CD1c-positive myeloid dendritic cell (primary cell): ENCODE measurements at regions not wholly inside any gene's neighbourhood (a gene's known extent, or its start where the extent isn't known, plus 50 kb on each side); places are given as distances from the start of the nearest gene placed in this dataset.
A peak's percentile ranks its signal among the peaks of the same experiment; 100 is the strongest.
"Not testable (repeated sequence)": the region's sequence is repeated elsewhere in the genome, so short reads cannot be mapped to it uniquely, and the experiment has no call there.

Experiments
- DNase-seq: peaks from one replicate; pipeline ENCODE4 v3.0.0-alpha.2; 2016; ENCODE audit errors: extremely low spot score

DNA sequence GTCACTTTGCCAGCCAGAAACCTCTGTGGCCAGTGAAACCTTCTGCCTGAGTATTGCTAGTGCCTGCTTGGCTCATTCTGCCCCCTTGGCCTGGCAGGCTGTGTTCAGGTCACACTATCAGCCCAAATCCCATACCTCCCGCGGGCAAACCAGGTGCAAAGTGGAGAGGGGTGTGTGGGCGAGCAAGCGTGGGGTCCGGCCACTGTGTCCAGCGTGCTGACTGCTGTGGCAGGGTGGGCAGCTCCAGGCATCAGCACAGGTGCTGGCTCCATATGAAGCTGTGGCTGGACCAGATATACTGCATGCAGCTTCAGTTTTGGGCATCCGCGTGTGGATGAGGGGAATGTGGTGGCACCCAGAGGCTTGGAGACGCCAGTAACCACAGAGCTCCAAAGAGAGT is 576.5 kb upstream of the EDIL3 start:
- DNase-seq = no peak

DNA sequence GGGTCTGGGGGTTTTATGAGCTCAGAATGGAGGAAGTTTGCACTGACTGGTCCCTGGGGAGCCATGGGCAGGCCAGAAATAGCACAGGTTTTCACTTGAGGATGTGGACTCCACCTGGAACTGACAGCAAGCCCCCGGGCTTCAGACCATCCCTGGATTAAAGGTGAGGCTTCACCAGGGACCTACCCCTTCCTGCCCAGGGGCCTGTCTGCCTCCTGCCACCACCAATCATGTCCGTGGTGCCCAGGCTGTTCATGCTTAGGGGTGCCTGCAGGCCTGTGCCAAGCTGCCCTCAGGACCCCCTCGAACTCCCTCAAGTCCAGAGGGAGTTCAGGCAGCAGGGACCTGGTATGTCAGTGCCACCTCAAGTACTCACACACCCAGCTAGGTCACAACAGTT is 577.2 kb upstream of the EDIL3 start:
- no peak for DNase-seq

DNA sequence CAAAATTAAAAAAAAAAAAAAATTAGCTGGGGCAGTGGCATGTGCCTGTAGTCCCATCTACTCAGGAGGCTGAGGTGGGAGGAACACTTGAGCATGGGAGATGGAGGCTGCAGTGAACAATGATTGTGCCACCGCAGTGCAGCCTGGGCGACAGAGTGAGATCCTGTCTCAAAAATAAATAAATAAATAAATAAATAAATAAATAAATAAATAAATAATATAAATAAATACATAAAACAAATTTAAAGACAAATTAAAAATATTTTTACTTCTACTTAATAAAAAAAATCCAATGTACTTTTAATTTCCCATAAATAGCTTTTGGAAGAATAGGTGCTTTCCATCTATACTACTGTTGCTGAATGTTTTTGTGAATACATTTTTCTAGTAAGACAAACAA is 598.4 kb upstream of the EDIL3 start:
- no peak for DNase-seq

DNA sequence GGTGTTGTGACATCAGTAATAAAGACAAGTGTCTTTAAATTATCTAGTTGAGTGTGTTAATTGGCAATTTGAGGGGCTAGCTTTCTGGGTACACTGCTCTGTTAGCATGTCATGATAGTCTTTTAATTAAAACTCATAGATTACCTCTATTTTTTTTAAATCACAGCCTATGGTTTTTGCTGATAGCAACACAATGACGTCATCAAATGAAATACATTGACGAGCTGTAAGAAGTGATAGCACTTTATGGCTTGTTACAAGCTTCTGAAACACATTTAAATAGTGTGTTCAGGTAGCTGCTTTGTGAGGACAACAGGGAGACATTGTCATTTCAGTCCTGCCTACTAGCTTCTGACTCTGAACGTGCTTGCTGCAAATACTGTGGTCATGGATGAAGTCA is 600.5 kb upstream of the EDIL3 start:
- DNase-seq = no peak

DNA sequence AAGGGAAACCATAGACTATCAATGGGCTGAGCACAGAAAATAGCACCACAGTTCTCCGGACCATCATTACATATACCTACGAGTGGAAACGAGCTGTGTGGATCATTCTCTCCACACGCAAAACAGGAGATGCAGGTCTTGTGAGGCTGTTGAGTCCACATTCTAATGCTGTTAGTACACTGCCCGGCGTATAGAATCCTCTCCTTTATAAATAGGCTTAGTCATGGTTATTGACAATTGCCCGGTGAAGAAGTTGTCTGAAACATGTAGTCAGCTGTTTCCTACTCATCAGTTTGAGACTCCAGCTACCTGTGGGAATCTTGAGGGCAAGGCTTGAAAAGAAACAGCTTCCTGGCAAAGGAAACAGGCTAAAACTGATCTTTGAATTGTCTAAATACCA is 602.0 kb upstream of the EDIL3 start:
- DNase-seq = no peak

DNA sequence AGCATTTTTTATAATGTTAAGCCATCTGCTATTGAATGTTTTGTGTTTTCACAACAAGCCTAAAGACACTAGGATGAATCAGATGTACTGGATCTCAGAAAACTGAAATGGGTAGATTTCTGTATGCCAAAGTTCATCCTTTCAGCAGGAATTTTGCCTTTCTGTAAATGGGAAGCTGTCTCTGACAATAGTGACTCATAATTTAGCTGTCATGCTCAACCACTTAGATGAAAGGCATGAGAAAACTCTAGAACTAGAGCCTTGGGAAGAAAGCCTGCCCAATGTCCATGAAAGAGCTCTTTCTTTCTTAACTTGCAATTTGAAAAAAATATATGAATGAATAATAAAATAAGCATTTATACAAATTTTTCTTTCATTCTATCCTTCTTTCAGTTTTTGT is 616.0 kb upstream of the EDIL3 start:
- DNase-seq = no peak

DNA sequence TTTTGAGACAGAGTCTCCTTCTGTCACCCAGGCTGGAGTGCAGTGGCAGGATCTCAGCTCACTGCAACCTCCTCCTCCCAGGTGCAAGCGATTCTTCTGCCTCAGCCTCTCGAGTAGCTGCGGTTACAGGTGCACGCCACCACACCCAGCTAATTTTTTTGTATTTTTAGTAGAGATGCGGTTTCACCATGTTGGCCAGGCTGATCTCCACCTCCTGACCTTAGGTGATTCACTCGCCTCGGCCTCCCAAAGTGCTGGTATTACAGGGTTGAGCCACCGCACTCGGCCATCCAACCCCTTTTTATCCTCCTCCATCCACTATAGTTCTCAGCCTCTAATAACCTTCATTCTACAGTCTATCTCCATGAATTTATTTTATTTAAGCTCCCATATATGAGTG is 617.3 kb upstream of the EDIL3 start:
- not testable (repeated sequence) for DNase-seq

DNA sequence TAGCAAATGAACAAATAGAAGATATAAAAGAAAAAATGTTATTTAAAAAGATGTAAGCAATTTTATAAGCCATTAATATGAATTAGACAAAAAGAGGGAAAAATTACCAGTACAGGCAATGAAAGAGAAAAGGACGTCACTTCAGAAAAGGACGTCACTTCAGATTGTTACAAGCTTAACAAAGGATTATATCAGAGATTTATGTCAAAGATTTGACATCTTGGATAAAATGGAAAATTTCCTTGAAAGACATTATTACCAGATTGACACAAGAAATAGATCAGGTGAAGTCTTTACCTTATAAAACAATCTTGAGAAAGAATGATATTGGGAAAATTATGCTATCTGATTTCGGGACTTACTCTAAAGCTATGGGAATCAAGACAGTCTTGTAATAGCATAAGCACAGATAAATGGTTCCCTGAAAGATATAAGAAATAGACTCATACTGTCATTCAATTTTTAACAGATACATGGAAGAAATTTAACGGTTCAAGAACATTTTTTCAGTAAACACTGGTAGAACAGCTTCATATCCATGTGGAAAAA is 625.4 kb upstream of the EDIL3 start:
- DNase-seq = no peak

DNA sequence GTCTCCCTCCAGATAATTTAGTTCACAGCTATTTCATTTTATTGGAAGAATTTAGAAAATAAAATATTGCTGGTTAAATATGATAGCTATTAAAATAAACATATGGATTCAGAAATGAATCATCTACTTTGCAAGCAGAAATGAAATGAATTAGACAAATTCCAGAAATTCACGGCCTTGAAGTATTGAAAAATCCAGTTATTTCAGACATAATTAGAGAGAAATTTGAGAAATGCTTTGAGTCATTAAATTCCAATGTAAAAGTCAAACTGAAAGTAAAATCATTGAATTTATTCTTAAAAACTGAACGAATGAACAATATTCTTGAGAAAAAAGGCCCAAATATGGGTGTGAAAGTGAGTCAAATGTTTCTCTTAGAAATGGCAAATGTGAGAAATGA is 632.6 kb upstream of the EDIL3 start:
- DNase-seq = no peak

DNA sequence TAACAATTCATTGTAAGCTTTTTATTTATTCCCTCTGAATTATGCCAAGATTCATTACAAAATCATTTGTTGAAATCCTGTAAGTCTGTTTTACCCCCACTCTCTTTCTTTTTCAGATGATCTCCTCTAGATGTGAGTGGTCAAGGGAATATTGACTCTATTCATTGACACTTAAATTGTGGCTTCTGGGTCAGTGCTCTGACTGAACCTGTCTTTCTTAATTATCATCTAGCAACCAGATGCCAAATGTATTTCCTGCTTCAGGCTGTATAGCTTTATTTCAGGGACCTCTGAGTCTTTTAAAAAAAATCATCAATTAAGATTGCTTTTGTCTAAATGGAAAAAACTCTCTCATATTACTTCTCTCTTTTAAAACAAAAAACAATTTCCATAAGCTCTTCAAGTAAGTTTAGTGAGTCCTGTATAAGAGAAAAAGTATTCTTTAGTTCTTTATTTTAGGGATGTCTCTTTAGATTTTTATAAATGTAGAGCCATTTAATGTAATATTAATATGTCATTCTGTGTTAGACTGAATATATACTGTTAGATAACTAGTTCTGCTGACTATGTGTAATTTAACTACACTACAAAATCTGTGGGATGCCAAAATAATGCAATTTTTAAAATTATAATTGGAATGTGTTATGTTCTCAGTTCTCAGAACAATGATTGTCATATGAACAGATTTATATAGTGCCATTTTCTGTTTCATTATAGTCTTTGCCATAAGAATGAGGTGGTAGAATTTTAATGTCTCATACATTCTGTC is 645.8 kb upstream of the EDIL3 start:
- no peak for DNase-seq

DNA sequence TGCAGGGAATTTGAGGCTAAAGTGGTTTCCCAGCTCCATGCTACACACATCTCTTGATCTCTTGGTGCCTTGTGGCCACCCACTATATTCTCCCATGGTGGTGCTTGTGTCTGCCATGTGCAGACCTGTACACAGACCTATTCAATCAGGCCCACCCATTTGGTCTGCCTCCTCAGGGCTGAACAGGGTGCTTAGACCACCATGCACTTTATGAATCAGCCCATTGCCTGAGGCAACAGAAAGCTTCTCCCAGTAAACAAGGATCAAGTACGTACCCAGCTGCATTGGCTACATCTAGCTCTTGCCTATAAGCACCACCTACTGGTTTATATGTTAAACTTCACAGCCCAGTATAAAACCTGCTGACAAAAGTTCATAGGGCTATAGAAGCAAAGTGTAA is 664.3 kb upstream of the EDIL3 start:
- DNase-seq = peak; percentile 2

DNA sequence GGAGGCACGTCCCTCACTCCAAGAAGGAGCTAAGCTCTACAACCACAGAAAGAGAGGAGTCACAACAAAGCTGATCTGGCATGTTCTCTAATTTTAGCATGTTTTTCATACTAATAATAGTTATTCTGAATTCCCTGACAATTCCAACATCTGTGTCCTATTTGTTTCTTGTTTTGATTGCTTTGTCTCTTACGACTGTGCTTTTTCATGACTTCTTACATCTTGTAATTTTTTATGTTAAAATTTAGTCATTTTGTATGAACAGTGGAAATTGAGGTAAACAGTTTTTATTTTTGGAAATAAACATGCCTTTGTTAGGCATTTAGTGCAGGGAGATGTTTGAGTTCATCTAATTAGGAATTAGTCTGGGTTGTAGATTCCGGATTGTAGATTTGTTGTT is 668.1 kb upstream of the EDIL3 start:
- no peak for DNase-seq

DNA sequence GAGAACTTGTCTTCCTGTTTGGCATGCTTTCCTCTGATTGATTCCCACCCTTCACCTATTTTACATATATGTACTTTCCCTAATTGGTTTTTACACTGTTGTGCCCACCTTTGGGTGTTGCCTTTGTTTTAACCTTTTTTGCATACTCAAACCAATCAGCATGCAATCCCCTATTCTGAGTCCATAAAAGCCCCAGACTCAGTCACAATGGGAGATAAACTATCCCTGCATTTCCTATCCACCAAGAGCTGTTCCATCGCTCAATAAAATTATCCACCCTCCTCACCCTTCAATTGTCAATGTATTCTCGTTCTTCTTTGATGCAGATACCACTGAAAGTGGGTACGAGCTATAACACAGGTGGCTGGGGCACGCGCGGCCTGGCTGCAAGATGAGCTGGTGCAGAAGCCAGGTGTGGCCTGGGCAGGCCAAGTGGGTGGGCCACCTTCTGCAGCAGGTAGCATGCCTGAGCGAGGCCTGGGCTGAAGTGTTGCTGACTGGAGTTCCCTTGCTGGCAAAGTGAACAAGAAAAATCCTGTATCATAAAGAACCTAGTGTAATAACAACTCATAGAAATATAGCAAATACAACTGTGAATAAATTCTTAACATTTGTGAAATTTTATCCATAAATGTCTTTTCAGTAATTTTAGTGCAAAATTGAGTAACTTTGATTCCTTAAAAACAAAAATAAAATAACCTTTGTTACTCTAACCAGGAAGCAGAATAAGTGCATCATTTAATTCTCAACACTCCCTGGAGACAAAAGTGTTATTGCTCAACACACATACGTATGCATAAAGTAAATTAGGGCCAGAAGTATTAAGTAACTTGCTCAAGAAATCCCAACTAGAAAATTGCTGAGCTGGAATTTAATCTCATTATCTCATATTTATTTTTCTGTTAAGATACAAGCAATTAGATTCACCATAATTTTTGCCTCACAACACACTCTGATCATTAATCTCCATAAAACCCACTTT is 685.3 kb upstream of the EDIL3 start:
- DNase-seq = no peak

DNA sequence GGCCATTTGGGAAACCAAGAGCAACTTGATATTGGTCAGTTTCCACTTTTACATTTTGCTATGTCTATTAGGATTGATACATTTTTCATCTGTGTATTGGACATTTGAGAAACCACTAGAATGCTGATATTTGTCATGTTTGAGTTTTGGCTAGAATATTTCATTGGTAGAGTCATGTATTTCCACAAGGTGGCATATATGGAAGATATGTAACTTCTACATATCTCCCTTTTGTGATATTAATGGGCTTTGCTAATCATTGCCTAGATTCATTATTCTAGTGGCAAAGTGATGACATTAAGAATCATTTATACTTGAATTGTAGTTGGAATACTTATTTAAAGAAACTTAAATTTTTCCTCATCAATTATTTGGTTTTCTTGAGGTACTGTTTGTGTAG is 692.9 kb upstream of the EDIL3 start:
- DNase-seq = no peak

DNA sequence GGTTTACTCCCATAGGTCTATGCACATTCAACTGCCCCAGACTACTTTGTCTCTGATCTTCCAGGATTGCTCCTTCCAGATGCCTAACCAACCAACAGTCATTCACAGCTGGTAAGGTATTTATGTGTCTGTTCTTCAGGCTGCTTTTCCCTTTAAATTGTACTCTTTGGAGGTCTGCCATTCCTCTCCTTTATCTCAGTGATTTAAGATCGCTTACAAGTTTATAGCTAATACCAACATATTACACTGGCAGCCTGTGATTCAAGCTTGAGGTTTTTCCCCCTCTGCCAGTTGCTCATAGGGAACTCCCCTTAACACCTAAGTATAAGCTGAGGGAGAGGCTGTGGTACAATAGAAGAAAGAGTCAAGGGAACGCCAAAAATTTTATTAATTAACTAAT is 711.7 kb upstream of the EDIL3 start:
- no peak for DNase-seq

DNA sequence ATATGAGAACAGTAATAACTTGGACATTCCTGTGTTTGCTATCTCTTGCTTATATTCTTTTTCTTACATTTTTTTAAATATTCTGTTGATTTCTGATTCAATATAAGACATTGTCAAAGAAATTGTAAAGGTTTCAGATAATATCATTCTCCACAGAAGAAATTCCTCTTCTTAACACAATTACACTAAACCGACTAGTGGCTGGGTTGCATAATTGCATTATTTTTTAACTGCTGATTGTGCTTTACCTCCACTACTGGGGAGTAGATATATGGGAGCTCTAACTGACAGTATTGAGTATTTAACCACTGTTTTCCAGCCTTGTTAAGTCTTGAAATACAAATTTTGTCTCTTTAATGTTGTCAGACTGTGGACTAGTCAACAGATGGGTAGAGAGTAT is 723.8 kb upstream of the EDIL3 start:
- DNase-seq = no peak

DNA sequence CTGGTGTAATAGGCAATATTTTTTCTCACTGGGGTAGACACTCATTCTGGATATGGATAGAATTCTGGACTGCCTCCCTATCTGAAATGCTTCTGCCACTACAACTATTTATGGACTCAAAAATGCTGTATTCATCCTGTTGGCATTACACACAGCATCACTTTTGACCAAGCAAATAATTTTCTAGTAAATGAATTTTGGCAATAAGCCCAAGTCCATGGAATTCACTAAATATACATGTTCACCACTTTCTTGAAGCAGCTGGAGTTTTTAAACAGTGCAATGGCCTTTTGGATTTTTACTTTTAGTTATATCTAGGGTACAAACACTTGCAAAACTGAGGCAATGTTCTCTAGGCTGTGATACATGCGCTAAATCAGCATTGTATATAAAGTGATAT is 724.9 kb upstream of the EDIL3 start:
- DNase-seq = no peak

DNA sequence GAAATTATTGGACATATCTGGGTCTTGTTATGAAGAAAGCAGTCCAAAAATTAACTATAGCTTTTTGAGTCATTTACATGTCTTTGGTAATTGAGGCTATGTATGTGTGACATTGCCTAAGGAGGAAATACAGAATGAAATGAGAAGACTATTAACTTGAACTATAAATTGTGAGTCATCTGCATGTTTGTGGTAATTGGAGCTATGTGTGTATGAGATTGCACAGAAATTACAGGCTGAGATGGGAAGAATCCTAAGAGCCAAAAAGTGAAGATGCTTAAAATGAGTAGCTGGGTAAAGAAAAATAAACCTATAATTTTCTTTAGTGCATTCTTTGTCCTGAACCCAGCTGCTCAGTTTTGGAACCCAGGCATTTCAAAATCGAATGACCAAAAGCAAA is 747.6 kb upstream of the EDIL3 start:
- DNase-seq = no peak

DNA sequence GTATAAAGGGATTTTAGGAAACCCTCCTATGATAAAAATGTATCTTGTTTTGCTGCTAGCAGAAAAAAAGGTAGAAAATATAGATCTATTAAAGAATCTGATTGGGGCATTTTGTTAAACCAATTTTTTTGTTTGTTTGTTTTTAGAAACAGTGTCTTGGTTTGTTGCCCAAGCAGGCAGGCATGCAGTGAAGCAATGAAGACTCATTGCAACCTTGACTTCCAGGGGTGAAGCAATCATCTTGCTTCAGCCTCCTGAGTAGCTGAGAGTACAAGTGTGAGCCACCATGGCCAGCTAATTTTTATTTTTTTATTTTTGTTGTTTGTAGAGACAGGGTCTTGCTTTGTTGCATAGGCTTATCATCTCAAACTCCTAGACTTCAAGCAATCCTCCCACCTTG is 755.8 kb upstream of the EDIL3 start:
- no peak for DNase-seq

DNA sequence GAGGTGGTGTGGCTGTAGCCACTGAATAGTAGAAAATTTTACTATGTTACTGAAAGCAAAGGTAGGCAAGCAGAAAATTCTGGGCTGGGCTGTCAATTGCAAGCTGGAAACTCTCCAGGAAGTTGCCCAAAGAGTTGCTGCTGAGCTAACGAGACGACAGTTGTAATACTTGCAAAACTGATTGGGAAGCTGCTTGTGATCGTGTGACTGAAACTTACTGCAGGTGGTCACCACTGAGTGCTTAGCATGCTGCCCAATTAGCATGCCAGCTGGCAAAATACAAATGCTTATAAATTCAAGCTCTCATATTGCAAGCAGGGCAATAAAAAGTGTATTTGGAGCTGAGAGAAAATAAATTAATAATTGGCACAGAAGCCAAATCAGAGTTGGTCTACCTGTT is 758.5 kb upstream of the EDIL3 start:
- no peak for DNase-seq

DNA sequence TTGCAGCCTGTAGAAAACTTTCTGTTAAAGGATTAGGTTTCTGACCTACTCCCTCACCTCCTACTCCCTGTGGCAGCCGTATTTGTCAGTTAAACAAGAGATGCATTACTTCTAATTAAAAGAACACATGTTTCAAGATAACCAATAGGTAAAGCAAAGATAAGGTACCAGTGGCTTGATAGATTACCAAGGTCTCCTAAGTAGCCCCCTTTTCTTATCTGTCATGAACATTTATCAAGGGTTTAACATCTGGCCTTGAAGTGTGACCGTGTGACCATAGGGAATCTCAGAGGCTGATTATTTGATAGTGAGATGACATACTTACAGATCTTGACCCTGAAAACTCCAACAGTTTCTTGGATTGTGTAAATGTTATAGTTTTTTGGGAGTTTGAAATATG is 764.0 kb upstream of the EDIL3 start:
- DNase-seq = no peak

DNA sequence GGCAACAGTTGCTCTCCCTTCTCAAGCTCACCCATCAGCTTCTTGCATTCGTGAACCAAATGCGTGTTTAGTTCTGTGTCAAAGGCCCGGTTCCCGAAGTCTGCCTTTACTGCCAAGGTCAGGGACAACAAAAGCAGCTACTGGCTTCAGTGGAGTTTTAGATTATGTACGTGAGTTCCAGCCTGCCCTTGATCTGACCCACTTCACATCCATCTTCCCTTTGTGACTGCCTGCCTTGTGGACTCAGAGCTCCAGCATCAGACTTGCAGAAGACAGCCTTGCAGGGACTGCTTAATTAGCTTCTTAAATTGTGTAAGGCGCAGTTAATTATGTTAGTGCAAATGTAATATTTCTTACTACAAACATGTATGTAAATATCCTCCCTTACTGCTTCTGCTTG is 774.7 kb upstream of the EDIL3 start:
- DNase-seq = no peak

DNA sequence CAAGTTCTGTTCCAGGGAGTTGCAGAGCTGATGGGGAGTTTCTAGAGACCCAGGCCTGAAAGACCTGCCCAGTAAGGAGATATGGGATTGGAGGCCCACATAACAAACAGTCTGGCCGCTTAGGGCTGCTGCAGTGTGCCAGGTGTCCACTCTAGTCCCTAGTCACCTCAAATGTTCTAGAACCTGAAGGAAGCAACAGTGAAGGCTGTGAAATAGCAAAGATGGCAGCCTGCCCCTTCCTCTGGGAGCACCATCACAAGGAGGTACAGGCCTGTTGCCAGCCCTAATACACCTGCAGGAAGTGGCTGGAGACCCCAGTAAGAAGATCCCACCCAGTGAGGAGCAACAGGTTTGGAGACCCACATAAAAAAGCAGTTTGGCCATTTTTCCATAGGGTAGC is 783.8 kb upstream of the EDIL3 start:
- DNase-seq = no peak
